ENCODE measurements at regions not wholly inside any gene's neighbourhood (a gene's known extent, or its start where the extent isn't known, plus 50 kb on each side); places are given as distances from the start of the nearest gene placed in this dataset.

DNA sequence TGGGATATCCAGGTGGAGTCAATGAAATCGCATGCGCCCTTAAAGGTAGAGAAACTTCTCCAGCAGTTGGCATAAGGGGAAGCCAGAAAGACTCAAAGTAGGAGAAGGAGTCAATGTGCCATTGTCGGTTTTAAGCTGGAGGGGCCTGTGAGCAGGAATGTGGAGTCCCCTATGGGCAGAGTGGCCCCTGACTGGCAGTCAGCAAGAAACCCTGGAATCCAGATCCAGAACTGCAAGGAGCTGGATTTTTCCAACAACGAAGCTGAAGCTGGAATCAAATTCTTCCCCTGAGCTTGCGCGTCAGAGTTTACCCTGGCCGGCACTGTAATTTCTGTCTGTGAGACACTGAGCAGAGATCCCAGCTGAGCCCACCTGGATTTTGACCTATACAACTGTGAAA is 315.0 kb downstream of the DHX35 start:
- no peak for DNase-seq (ENCODE audit: low read depth)
- TF ChIP-seq, protein P1, sequence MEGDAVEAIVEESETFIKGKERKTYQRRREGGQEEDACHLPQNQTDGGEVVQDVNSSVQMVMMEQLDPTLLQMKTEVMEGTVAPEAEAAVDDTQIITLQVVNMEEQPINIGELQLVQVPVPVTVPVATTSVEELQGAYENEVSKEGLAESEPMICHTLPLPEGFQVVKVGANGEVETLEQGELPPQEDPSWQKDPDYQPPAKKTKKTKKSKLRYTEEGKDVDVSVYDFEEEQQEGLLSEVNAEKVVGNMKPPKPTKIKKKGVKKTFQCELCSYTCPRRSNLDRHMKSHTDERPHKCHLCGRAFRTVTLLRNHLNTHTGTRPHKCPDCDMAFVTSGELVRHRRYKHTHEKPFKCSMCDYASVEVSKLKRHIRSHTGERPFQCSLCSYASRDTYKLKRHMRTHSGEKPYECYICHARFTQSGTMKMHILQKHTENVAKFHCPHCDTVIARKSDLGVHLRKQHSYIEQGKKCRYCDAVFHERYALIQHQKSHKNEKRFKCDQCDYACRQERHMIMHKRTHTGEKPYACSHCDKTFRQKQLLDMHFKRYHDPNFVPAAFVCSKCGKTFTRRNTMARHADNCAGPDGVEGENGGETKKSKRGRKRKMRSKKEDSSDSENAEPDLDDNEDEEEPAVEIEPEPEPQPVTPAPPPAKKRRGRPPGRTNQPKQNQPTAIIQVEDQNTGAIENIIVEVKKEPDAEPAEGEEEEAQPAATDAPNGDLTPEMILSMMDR (conservative IDR thresholded peaks at IDR 0.05; ENCODE audit: control insufficient read depth, insufficient read depth, low read depth, low read length): no peak
- H3K4me3 ChIP-seq (ENCODE audit: control insufficient read depth, low read depth, low read length): no peak overlapping the region

DNA sequence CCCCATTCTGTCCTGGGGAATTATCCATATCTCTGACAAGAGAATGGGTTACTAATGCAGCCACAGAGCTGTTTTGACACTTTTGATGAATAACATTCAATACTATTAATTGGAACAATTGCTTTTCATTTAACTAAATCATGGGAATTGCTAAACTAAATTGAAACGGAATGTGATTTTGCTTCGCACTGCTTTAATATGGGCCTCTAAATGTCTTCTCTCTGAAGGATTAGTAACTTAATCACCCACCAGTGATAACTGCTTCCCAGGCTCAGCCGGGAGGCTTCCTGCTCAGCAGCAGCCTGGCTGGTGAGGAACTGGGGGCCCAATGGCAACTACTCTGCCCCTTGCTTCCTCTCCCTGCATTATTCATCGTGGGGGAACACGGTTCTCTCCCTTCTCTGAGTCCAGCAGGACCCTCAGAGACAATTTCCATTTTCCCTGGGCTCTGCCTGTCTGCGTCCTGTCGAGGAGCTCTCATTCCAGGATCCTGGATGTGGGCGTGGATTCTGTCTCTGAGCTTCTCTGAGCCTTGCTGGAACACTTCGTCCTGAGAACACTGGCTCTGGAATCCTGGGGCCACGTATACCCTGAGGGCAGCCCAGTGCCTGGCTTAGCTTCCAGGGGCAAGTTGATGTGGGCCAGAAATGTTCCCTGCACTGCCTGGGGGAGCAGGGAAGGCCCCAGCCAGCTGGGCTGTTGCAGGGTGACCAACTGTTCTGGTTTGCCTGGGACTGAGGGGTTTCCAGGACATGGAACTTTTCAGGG is 308.9 kb downstream of the DHX35 start:
- TF ChIP-seq, protein P1 (conservative IDR thresholded peaks at IDR 0.05; ENCODE audit: control insufficient read depth, insufficient read depth, low read depth, low read length): no peak

DNA sequence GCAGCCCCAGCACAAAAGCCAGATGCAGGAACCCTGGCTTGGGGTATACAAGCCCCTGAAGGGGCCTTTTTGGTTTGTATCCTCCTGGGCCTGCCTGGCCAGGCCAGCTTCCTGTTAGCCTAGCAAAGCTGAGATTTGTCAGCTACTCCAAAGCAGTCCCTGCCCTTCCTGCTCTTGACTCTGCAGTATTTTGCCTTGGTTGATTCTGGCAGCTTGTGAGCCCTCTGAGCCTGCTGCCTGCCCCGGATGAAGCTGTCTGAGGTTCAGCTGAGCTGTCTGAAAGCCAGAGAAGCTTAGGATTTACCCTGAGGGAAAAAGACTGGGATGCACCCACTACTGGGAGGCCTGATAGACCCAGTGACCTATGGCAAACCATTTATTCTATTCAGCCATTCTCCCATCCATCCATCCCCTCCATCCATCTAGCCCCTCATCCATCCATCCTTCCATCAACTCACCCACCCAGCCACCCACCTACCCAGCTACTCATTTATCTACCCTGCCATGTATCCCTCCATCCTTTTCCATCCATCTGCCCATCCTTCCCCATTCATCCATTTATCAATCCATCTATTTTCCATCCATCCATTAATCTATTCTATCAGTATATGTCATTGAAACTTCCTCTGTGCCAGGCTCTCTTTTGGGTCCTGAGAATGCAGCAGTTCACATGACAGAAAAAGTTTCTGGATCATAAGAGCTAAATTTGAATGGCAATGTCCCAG is 307.5 kb downstream of the DHX35 start:
- no peak overlapping the region for H3K4me3 ChIP-seq (ENCODE audit: control insufficient read depth, low read depth, low read length)
- TF ChIP-seq, protein P1 (conservative IDR thresholded peaks at IDR 0.05; ENCODE audit: control insufficient read depth, insufficient read depth, low read depth, low read length): no peak
- no peak for DNase-seq (ENCODE audit: low read depth)

More for the DNA sequence above, 308.9 kb downstream of the DHX35 start:
- DNase-seq (ENCODE audit: low read depth): no peak
- no peak overlapping the region for H3K4me3 ChIP-seq (ENCODE audit: control insufficient read depth, low read depth, low read length)

DNA sequence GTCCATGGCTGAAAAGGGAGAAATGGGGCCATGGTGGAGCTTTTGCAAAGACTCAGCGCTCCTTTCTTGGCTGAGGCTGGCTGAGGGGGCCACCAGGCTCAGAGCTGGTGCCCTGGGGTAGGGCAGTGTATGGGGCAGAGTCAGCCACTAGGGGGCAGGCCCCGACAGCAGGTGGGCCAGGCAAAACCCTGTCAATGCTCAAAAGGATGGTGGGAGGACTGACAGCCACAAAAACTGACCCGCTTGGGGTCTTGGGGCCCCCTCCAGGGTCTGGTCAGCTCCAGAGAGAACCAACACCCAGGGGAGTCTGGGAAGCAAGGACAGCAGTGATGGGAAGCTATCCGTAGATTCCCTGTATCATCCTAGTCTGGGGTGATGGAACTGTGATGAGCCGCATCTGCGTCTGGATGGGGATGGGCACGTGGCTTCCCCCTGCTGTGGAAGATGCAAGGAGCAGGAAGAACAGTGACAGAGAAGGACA is 306.9 kb downstream of the DHX35 start:
- no peak overlapping the region for H3K4me3 ChIP-seq (ENCODE audit: control insufficient read depth, low read depth, low read length)
- TF ChIP-seq, protein P1 (conservative IDR thresholded peaks at IDR 0.05; ENCODE audit: control insufficient read depth, insufficient read depth, low read depth, low read length): peak; percentile 79
- peak; percentile 14 for DNase-seq (ENCODE audit: low read depth)

DNA sequence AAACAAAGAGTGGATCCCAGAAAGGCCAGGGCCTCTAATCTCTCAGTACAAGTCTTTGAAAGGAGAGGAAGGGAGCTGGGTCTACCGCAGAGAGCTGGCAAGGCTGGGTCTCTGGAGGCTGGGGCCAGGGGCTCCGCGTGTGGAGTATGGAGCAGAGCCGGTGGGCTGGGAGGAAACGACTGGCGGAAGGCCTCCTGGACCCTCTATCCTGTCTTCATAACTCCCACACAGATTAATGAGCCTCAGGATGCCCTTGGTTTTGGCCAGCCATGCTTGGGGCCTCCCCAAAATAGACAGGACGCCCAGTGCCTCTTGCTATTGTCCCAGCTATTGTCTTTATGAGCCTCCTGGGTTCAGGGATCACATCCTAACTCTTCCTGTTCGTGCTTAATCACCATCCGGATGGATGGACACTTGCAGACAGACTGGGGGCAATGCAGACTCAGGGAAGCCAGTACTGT is 306.4 kb downstream of the DHX35 start:
- no peak for DNase-seq (ENCODE audit: low read depth)
- TF ChIP-seq, protein P1 (conservative IDR thresholded peaks at IDR 0.05; ENCODE audit: control insufficient read depth, insufficient read depth, low read depth, low read length): no peak
- no peak overlapping the region for H3K4me3 ChIP-seq (ENCODE audit: control insufficient read depth, low read depth, low read length)

DNA sequence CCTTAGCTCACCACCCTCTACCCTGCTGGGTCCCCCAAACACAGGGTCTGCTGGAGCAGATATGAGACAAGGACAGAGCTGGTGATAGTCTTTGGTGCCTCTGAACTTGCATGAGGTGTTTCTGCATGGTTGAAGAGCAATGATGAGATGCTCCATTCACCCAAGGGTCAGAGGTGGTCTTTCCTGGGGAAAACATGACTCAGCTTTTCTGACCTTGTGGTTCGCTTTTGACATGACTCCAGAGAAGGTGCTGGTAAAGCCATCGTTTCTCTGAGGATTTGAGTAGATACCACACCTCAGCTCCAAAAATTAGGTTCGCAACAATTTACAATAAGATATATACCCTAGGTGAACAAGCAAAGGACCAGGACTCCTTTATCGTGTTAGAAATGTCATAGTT is 304.8 kb downstream of the DHX35 start:
- H3K4me3 ChIP-seq (ENCODE audit: control insufficient read depth, low read depth, low read length): no peak overlapping the region
- DNase-seq (ENCODE audit: low read depth): no peak
- TF ChIP-seq, protein P1 (conservative IDR thresholded peaks at IDR 0.05; ENCODE audit: control insufficient read depth, insufficient read depth, low read depth, low read length): no peak
